SHP77 treated with DMSO at 0.1 percent for 48 hours (cell line): ENCODE measurements at regions not wholly inside any gene's neighbourhood (a gene's known extent, or its start where the extent isn't known, plus 50 kb on each side); places are given as distances from the start of the nearest gene placed in this dataset.
"Not testable (repeated sequence)": the region's sequence is repeated elsewhere in the genome, so short reads cannot be mapped to it uniquely, and the experiment has no call there.

ENCODE experiments used
- DNase-seq: peaks from one replicate; lab custom pipeline; 2025; lab: John Stamatoyannopoulos, UW

DNA sequence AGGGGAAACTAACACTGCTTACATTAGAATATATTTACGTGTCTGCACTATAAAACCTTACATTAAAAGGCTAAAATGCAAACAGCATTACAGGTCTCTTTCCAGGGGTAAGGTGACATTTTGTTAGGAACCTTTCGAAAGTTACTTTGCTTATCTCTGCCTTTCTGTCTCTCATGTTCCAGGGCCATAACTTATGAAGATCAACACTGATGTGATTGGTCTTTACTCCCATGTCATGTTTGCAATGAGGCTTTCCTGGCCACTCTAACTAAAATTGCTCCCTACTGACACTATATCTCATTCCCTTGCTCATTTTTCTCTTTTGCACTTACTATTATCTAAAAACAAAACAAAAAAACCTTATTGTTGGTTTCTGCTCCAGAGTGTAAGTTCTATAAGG lies 119.0 kb downstream of the JRKL start:
- no peak for DNase-seq

DNA sequence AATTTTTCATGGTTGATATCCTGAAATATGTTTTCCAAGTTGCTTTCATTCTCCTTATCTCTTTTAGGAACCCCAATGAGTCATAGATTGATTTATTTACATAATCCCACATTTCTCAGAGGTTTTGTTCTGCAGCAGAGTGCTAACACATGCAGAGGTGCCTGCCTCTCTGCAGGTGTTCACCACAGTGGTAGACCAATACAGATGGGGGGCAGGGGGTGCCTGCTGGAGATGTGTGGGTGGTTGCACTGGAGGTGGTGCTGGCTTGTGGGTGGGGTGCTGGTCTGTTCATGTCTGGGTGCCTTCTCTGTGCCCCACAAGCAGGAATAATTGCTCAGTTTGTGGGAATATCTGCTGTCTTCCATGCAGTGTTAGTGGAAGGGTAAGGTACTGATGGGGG lies 131.1 kb downstream of the JRKL start:
- no peak for DNase-seq

DNA sequence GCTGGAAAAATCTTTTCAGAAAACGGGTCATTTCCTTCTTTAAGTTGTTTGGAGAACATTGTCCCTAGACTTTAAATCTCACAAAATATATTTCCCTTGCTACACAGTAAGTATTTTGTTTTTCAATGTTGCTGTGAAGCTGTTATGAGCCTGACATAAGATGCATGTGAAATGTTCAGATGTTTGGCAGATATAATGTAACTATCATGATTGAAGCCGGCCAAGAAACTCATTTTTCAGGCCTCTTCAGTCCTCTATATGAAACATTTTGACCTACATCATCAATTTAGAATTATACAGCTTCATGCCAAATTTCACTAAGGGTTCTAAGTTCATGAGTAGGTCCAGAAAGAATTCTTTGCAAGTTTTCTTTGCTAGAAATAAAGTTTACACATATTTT lies 133.8 kb downstream of the JRKL start:
- DNase-seq = no peak

DNA sequence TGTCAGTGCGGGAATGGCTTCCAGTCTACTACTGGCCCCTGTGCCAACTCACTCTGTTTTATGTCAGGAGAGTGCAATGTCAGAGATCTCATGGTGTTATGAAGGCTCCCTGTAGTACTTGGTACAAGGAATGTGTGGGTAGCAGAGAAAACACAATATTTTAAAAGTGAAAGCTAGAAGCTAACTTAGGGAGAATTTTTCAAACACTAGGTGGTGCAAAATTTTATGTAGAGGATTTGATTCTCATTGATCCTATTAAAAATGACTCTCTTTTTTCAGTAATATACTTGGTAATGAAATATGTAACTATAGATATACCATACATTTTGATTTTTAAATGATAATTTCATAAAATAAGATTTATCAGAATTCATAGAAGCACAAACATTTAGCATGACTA lies 134.7 kb downstream of the JRKL start:
- DNase-seq = no peak

DNA sequence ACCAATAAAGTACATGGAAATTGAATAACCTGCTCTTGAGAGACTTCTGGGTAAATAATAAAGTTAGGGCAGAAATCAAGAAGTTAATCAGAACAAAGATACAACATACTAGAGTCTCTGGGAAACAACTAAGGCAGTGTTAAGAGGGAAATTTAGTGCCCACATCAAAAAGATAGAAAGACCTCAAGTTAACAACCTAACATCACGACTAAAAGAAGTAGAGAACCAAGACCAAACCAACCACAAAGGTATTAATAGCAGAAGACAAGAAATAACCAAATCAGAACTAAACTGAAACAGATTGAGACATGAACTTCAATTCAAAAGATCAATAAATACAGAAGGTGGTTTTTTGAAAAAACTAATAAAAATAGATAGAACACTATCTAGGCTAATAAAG lies 140.7 kb downstream of the JRKL start:
- no peak for DNase-seq

DNA sequence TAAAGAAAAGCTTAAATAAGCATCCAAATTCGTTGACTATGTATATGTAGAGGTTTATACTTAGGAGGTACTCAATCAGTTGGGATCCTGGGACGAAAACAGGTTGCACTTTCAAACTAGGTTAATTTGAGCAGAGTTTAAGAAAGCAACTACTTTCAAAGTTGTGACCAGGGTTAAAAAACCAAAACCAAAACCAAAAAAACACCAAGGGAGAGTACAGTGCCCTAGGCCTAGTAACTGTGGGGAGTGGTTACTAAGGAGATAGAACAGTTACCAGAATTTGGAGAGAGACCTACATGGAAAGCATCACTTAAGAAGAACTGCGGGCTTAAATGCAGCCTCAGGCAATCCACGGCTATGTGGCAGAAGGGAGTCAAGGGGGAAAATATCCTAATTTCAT lies 148.3 kb downstream of the JRKL start:
- DNase-seq = no peak

DNA sequence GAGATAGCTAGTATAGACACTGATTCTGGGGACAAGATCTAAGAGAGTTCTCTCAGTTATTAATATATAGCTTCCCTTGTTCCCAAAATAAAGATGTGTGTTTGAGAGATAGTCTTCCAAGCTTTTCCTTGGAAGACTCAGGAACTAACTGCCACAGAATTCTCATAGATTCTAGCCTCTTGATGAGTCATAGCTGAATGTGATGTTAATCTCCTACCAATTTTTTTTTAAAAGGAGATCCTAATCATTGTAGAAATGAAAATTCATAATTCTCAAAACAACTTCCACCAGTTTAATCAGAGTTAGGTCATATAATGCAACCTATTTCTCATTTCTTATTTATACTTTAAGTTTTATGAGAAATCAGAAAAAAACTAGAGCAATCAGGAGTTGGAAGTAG lies 148.8 kb downstream of the JRKL start:
- no peak for DNase-seq

DNA sequence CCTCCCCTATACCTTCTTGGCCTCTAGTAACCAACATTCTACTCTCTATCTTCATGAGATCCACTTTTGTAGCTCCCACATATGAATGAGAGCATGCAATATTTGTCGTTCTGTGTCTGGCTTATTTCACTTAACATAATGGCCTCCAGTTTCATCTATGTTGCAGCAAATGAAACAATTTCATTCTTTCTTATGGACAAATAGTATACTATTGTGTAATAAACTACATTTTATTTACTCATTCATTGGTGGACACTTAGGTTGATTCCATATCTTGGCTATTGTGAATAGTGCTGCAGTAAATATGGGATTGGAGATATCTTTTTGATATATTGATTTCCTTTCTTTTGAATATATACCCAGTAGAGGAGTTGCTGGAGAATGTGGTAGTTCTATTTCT lies 151.1 kb downstream of the JRKL start:
- DNase-seq = no peak

DNA sequence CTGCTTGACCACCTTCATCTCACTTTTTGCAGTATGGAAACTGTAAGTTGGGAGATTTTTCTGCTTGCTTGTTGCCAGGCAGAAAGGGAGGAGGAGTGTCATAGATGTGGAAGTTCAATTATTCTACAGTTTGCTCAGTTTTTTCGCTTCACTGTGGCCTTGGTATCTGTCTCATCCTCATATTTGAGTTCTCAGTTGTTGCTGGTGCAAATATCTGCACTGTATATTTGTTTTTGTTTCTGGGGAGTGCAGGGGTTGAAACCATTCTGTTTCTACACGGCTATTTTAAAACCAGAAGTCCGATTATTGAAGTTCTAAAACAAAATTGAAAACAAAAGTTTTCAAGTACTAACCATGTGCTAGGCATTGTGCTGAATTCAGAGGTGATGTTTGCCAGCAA lies 153.4 kb downstream of the JRKL start:
- DNase-seq = no peak

DNA sequence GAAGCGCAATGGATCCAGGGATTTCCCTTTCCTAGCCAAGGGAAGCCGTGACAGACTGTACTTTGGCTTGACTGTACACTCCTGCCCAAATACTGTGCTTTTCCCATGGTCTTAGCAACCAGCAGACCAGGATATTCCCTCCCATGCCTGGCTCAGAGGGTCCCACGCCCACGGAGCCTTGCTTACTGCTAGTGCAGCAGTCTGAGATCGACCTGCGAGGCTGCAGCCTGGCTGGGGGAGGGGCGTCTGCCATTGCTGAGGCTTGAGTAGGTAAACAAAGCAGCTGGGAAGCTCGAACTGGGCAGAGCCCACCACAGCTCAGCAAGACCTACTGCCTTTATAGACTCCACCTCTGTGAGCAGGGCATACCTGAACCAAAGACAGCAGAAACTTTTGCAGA lies 155.4 kb downstream of the JRKL start:
- not testable (repeated sequence) for DNase-seq

DNA sequence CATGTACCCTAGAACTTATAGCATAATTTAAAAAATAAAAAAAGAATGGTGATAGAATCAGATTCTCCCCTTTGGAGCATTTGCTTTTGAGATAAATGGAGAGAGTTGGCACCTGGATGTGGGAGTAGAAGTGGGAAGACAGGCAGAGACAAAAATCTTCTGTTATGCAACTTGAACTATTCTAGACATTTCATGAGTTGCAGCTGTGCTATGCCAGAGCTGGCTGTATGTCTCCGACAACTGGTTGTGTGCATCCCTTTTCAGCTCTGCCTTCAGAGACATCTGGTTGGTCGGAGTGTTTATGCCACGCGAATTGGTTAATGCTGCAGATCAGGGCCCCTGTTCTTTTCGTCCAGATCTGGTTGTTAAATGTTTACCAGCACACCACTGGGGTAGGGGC lies 161.3 kb downstream of the JRKL start:
- no peak for DNase-seq

DNA sequence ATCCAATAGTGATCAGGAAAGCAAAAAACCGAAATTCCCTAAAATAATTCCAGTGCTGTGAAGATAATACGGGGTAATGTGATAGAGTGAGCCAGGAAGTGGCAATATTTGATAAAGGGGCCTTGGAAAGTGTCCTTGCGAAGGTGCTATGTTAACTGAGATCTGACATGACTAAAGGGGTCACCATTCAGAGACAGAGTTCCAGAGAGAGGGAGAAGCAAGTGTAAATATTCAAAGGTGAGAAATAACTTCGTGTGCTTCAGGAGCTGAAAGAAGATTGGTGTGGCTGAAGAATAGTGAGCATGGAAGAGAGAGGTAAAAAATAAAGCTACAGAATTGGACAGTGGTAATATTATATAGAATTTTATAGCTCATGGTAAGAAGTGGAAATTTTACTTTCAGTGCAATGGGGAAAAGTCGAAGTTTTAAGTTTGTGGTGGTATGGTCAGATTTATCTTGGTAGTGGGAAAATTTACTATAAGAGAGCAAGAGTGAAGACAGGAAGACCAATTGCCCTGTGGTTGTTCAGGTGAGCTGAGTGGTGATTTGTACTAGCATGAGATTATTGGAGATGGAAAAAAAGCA lies 164.5 kb downstream of the JRKL start:
- no peak for DNase-seq

DNA sequence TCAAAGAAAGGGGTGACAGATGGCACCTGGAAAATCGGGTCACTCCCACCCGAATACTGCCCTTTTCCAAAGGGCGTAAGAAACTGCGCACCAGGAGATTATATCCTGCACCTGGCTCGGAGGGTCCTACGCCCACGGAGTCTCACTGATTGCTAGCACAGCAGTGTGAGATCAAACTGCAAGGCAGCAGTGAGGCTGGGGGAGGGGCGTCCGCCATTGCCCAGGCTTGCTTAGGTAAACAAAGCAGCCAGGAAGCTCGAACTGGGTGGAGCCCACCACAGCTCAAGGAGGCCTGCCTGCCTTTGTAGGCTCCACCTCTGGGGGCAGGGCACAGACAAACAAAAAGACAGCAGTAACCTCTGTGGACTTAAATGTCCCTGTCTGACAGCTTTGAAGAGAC lies 166.0 kb downstream of the JRKL start:
- DNase-seq = not testable (repeated sequence)

DNA sequence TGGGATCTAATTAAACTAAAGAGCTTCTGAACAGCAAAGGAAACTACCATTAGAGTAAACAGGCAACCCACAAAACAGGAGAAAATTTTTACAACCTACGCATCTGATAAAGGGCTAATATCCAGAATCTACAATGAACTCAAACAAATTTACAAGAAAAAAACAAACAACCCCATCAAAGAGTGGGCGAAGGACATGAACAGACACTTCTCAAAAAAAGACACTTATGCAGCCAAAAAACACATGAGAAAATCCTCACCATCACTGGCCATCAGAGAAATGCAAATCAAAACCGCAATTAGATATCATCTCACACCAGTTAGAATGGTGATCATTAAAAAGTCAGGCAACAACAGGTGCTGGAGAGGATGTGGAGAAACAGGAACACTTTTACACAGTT lies 170.9 kb downstream of the JRKL start:
- not testable (repeated sequence) for DNase-seq

DNA sequence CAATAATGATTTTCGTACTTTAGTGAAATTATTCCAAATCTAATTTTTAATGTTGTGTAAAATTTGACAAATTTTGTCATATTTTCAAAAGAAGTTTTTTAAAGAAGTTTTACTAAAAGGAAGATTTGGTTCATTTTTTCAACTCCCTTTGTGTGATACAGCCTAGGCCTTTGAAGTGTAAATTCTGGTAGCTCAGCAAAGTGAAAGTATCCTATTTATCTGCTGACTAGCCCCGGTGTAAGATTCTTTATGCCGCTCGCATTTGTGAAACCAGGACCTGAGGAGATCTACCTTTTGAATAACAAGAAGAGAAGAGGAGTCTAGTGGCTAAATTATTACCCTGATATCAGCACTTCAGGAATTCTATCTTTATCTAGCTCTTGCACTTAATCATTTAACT lies 177.4 kb downstream of the JRKL start:
- no peak for DNase-seq

DNA sequence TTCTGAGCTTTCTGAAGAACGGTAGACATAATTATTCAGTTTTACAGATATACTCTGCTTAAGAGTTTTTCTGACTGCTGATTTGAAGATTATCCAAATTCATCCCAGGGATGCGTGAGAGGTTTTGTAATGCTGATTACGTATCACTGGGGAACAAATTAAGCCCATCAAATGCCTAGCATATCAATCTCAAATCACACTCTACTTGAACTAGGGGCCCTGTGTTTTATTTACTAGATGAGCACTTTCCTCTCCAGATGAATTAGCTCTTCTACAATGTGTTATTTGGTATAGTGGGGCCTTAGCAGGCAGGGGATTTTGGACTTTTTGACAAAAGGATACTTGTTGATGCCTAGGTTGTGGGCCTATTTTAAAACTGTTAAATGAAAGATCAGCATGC lies 177.9 kb downstream of the JRKL start:
- DNase-seq = no peak

DNA sequence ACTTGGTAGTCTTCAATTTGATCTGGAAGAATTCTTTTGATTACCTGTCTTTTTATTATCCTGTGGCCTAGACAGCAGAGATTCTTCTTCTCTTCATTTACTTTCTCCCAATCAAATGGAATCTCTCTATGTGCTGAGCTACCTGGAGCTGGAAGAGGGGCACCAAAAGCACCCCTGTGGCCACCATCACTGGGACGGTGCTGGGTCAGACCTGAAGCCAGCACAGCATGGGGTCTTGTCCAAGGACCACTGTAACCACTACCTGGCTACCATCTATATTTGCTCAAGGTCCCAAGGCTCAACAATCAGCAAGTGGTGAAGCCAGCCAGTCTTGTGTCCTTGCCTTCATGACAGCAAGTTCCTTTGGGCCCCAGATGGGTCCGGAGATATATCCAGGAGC lies 186.6 kb downstream of the JRKL start:
- DNase-seq = no peak

DNA sequence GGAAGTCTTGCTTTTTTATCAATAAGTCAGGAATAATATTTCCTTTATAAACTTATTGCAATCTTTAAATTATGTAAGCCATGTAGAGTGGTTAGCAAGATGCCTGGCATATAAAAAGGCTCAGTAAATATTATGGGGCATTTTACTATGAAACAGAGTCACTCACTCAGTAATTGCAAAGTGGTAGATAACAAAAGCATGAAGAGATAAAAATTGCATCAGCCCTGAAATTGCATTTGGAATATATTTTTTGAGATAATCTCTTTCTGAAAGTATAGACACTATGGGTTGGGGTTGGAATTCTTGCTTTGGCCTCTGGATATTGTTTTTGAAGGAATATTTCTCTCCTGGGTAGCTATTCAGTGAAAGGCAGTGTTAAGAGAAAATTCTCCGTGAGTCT lies 188.6 kb downstream of the JRKL start:
- no peak for DNase-seq

DNA sequence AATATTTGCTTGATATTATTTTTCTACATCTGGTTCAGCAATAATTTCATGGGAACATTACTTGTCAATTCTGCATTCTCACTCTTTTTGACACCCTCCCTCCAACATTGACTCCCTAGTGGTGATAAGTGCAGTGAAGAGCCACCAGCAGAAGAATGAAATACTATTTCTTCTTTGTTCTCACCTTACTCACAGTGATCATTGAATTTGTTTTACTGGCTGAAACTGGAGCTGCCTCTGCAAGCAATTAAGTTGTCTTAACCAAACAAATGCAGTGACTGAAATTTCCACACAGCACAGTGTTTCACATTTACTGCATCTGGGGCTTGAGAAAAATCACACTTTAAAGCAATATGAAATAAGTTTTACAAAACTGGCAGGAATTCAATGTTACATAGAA lies 189.8 kb downstream of the JRKL start:
- no peak for DNase-seq

DNA sequence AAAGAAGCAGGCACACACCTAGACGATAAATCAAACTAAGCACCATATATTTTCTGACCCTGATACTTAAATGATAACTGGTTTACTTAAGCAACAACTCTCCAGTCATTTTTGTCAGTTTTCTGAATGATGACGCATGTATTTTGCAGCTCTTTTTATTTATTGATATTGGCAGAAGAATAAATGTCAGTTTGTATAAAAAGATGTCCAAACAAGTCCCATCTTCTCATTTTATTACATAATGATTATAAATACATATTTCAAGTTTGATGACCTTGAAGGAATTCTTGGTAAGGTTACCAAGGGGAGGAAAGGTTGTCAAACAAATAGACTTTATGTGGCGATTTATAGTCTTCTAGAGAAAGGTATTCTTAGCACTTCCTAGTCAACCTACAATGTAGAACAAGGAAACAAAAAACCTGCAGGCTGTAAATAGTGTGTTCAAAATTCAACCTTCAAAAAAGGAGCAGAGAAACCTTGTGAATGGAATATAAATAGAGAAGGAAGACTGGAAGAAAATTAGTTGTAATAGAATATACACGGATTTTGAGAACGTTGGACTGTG lies 190.7 kb downstream of the JRKL start:
- DNase-seq = no peak

DNA sequence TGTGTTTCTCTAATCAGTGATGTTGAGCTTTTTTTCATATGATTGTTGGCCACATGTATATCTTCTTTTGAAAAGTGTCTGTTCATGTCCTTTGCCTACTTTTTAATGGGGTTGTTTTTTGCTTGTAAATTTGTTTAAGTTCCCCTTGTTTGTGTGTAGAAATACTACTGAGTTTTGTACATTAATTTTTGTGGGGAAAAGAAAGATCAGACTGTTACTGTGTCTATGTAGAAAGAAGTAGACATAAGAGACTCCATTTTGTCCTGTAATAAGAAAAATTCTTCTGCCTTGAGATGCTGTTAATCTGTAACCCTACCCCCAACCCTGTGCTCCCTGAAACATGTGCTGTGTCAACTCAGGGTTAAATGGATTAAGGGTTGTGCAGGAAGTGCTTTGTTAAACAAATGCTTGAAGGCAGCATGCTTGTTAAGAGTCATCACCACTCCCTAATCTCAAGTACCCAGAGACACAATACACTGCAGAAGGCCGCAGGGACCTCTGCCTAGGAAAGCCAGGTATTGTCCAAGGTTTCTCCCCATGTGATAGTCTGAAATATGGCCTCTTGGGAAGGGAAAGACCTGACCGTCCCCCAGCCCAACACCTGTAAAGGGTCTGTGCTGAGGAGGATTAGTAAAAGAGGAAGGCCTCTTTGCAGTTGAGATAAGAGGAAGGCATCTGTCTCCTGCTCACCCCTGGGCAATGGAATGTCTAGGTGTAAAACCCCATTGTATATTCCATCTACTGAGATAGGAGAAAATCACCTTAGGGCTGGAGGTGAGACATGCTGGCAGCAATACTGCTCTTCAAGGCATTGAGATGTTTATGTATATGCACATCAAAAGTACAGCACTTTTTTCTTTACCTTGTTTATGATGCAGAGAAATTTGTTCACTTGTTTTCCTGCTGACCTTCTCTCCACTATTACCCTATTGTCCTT lies 196.4 kb downstream of the JRKL start:
- DNase-seq = not testable (repeated sequence)

DNA sequence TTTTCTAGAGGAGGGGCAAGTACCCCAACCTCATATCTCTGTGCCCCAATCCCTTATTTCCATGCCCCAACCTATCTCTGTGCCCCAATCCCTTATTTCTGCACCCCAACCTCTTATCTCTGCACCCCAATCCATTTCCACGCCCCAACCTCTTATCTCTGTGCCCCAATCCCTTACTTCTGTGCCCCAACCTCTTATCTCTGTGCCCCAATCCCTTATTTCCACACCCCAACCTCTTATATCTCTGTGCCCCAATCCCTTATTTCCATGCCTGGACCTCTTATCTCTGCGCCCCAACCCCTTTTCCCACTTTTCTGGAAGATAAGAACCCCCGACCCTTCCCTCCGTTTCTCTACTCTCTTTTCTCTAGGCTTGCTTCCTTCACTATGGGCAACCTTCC lies 199.0 kb downstream of the JRKL start:
- not testable (repeated sequence) for DNase-seq

DNA sequence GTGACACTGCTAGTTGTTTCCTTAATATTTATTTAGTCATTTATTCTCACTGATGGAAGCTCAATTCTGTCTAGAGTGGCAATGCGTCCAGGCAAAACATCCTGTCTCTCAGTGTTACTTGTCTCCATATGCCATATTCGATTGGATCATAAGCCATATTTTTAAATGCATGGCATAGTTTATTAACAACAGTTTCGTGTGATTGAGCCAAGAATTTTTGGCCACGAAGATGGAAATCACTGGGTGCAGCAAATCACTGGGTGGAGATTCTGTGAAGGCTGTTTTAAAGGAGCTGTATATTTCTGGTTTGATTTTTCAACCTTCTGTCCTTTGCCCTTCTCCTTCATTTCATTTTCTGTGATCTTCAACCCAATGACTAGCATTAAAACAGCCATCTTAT lies 205.2 kb downstream of the JRKL start:
- DNase-seq = no peak
